GM12865 (cell line): ENCODE measurements at regions not wholly inside any gene's neighbourhood (a gene's known extent, or its start where the extent isn't known, plus 50 kb on each side); places are given as distances from the start of the nearest gene placed in this dataset.

ENCODE experiments used
- DNase-seq: peaks from one replicate; pipeline ENCODE4 v3.0.0; 2010; ENCODE audit warnings: low read depth
- H3K4me3 ChIP-seq: 2 replicates; pipeline ENCODE4 v1.5.1; 2011; ENCODE audit warnings: mild to moderate bottlenecking, low read depth, low read length, control low read depth
- CTCF ChIP-seq: IDR thresholded peaks from 2 replicates; pipeline ENCODE4 v1.5.1; 2011; ENCODE audit warnings: low read length, control low read depth, low read depth, inconsistent platforms; ENCODE audit not compliant: insufficient read depth; ENCODE audit errors: missing control alignments

GRCh38 chr1:80582980-80583379 lies 1217.8 kb upstream of the ADGRL2 start:
- no peak for DNase-seq
- TF ChIP-seq CTCF = no peak
- no peak overlapping the region for H3K4me3 ChIP-seq

GRCh38 chr1:80579055-80579454 lies 1221.7 kb upstream of the ADGRL2 start:
- no peak for TF ChIP-seq CTCF
- no peak overlapping the region for H3K4me3 ChIP-seq
- DNase-seq = no peak

GRCh38 chr1:80566867-80567266 lies 1233.9 kb upstream of the ADGRL2 start:
- no peak for TF ChIP-seq CTCF
- DNase-seq = no peak
- H3K4me3 ChIP-seq = no peak overlapping the region

- no peak for TF ChIP-seq CTCF
- H3K4me3 ChIP-seq = no peak overlapping the region
Observed at GRCh38 chr1:80566123-80566522, 1234.6 kb upstream of the ADGRL2 start.

GRCh38 chr1:80565406-80565805 lies 1235.3 kb upstream of the ADGRL2 start:
- no peak for DNase-seq
- H3K4me3 ChIP-seq = no peak overlapping the region
- TF ChIP-seq CTCF = no peak

More at GRCh38 chr1:80566123-80566522, 1234.6 kb upstream of the ADGRL2 start:
- no peak for DNase-seq

- H3K4me3 ChIP-seq = no peak overlapping the region
- no peak for DNase-seq
- no peak for TF ChIP-seq CTCF
Observed at GRCh38 chr1:80542231-80542630, 1258.5 kb upstream of the ADGRL2 start.

GRCh38 chr1:80540596-80540995 lies 1260.1 kb upstream of the ADGRL2 start:
- no peak for DNase-seq
- no peak for TF ChIP-seq CTCF
- H3K4me3 ChIP-seq = no peak overlapping the region
